Esophagus muscularis mucosa (tissue), 4 donors: ENCODE measurements at regions not wholly inside any gene's neighbourhood (a gene's known extent, or its start where the extent isn't known, plus 50 kb on each side); places are given as distances from the start of the nearest gene placed in this dataset.
A peak's percentile ranks its signal among the peaks of the same experiment; 100 is the strongest.
"Not testable (repeated sequence)": the region's sequence is repeated elsewhere in the genome, so short reads cannot be mapped to it uniquely, and the experiment has no call there.

Experiments
- DNase-seq: peaks from one replicate; pipeline ENCODE4 v3.0.0-alpha.2; 2017; ENCODE audit errors: extremely low spot score
- H3K27ac ChIP-seq, 4 donors: fragments of 200-600 bp; sonication (generic); replicated peaks in 1 of 4; 1 replicate in 3 of 4; 2 replicates in 1 of 4; pipeline ENCODE4 v1.5.1; 2016 to 2019; ENCODE audit warnings: mild to moderate bottlenecking in 1 of 4
- H3K27me3 ChIP-seq, 4 donors: fragments of 200-600 bp; sonication (generic); one replicate each; pipeline versions ENCODE4 v1.5.1 to v1.6.0; 2016 to 2019
- H3K36me3 ChIP-seq, 4 donors: fragments of 200-600 bp; sonication (generic); one replicate each; pipeline ENCODE4 v1.5.1; 2016 to 2019
- H3K4me1 ChIP-seq, 4 donors: fragments of 200-600 bp; sonication (generic); one replicate each; pipeline ENCODE4 v1.5.1; 2016 to 2019
- H3K4me3 ChIP-seq, 4 donors: fragments of 200-600 bp; sonication (generic); 1 replicate in 2 of 4; 2 replicates in 2 of 4; pipeline ENCODE4 v1.5.1; 2016 to 2019; ENCODE audit warnings: mild to moderate bottlenecking in 4 of 4, moderate library complexity in 1 of 4
- H3K9me3 ChIP-seq, 4 donors: fragments of 200-600 bp; sonication (generic); 1 replicate in 3 of 4; 2 replicates in 1 of 4; pipeline ENCODE4 v1.5.1; 2016 to 2019
- CTCF ChIP-seq, 3 experiments: fragments of 200-600 bp in 2 of 3; fragments of 450-650 bp in 1 of 3; sonication (generic) in 2 of 3; IDR thresholded peaks; one replicate each; pipeline ENCODE4 v1.5.1; 2017 to 2019; ENCODE audit warnings: antibody characterized with exemption in 3 of 3, mild to moderate bottlenecking in 2 of 3, moderate library complexity in 1 of 3
- EP300 ChIP-seq: sonication (generic); formaldehyde crosslinking; IDR thresholded peaks from one replicate; pipeline ENCODE4 v1.6.1; 2017; ENCODE audit warnings: antibody characterized with exemption
- POLR2A ChIP-seq: fragments of 450-650 bp; IDR thresholded peaks from one replicate; pipeline ENCODE4 v1.6.1; 2017; ENCODE audit warnings: antibody characterized with exemption, moderate library complexity, mild to moderate bottlenecking, low read depth
- POLR2AphosphoS5 ChIP-seq, 2 donors: sonication (generic); formaldehyde crosslinking; IDR thresholded peaks; one replicate each; pipeline ENCODE4 v1.6.1; 2017; ENCODE audit warnings: antibody characterized with exemption in 2 of 2
- WGBS: methylation state at CpG from one replicate; pipeline ENCODE4 v1.1.5; 2018; 5-methylcytosine and 5-hydroxymethylcytosine counted together
- intact Hi-C: fragments of 100-400 bp; cut with DNase I; formaldehyde crosslinking; loops from one replicate; pipeline ENCODE4 v1.15.1; 2023

DNA sequence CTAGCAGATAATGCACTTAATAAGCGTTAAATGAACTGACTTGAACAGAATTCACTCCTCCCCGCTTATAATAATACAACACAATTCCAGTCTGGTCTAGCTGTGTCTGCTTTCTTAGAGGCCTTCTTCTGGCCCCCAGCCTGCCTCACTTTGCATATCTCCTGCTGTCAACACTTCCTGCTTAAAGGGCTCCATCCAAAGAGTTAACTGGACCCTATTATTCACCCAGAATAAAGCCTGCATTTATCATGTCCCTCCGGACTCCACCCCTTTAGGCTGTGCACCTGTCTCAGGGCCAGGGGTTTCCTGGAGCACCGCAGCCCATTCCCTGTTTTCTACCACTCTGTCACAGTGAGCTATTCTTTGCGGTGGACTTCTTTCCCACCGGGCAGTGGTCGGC lies 115.4 kb upstream of the FOXN2 start:
- H3K36me3 ChIP-seq, result no peaks in the 10 kb centered on the region
- DNase-seq, result no peak
- H3K27ac ChIP-seq, result no peak overlapping the region
- no peak overlapping the region for H3K4me3 ChIP-seq
- WGBS, result 87% methylated on average over 7 of the region's 7 CpGs
- no peaks in the 10 kb centered on the region for H3K4me1 ChIP-seq
- intact Hi-C loops, result no loop called here
- H3K27me3 ChIP-seq, result no peaks in the 10 kb centered on the region
- no peaks in the 10 kb centered on the region for H3K9me3 ChIP-seq
- TF ChIP-seq POLR2A (no peak), CTCF (IDR thresholded peaks at IDR 0.05) (no peak), EP300 (no peak), POLR2AphosphoS5 (IDR thresholded peaks at IDR 0.05) (no peak)

DNA sequence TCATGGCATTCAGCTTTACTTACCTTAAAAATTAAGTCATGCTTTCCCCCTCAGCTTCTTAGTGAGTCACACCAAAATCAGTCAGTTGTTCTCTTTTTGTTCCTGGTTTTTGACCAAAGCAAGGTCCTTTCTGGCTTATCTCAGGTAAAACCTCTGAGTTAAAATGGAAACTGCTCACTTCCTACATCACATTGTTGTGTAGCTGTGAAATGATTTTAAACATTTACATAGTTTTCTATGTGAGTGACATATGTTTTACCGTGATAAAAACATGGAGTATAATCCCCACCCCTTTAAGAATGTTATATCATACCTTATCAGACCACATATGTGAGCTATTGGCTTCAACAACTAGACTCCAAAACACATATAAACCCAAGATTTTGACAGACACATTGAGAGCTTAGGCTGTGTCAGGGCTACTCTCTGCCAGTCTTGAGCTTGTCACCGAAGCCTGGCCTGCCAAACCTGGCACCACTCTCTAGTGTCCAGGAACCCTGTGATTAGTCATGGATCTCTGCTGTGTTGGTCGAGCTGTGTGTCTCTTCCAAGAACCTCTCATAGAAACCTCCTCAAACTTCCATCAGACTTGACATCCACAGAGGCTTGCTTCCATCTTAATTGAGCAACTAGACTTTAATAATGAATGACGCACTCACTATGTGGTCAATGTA lies 113.7 kb upstream of the FOXN2 start:
- WGBS, result 83% methylated on average over 4 of the region's 4 CpGs
- TF ChIP-seq CTCF (IDR thresholded peaks at IDR 0.05) (no peak), POLR2A (no peak), EP300 (no peak), POLR2AphosphoS5 (IDR thresholded peaks at IDR 0.05) (no peak)
- H3K4me1 ChIP-seq, result no peaks in the 10 kb centered on the region

GRCh38 chr2:48201435-48201834 lies 113.0 kb upstream of the FOXN2 start:
- intact Hi-C loops, result not testable (repeated sequence)

More for the DNA sequence above, 113.7 kb upstream of the FOXN2 start:
- intact Hi-C loops, result no loop called here
- Histone ChIP-seq H3K27ac (no peak overlapping the region), H3K27me3 (no peaks in the 10 kb centered on the region), H3K9me3 (no peaks in the 10 kb centered on the region), H3K4me3 (no peak overlapping the region), H3K36me3 (no peaks in the 10 kb centered on the region)
- DNase-seq, result peak; percentile 47

GRCh38 chr2:48202863-48203642 lies 111.4 kb upstream of the FOXN2 start:
- WGBS, result 93% methylated on average over 5 of the region's 5 CpGs
- TF ChIP-seq POLR2AphosphoS5 (IDR thresholded peaks at IDR 0.05) (no peak), CTCF (IDR thresholded peaks at IDR 0.05) (no peak), EP300 (no peak), POLR2A (no peak)
- intact Hi-C loops, result no loop called here
- no peak overlapping the region for H3K4me3 ChIP-seq
- no peak overlapping the region for H3K27ac ChIP-seq
- no peaks in the 10 kb centered on the region for H3K9me3 ChIP-seq
- H3K27me3 ChIP-seq, result no peaks in the 10 kb centered on the region
- no peaks in the 10 kb centered on the region for H3K36me3 ChIP-seq
- DNase-seq, result no peak
- H3K4me1 ChIP-seq, result peaks cover 0 to 5% (median 0%) of the 10 kb centered on the region in 4 donors

More at GRCh38 chr2:48201435-48201834, 113.0 kb upstream of the FOXN2 start:
- H3K36me3 ChIP-seq, H3K27me3 ChIP-seq, H3K4me3 ChIP-seq, H3K9me3 ChIP-seq, H3K27ac ChIP-seq, H3K4me1 ChIP-seq: not testable (repeated sequence)
- WGBS, result 98% methylated on average over 2 of the region's 2 CpGs
- peak; percentile 8 for DNase-seq

- H3K9me3 ChIP-seq, result no peaks in the 10 kb centered on the region
- peaks cover 0 to 9% (median 0%) of the 10 kb centered on the region in 4 donors for H3K4me1 ChIP-seq
- TF ChIP-seq POLR2AphosphoS5 (IDR thresholded peaks at IDR 0.05) (no peak), CTCF (IDR thresholded peaks at IDR 0.05) (no peak), EP300 (no peak), POLR2A (no peak)
- intact Hi-C loops, result no loop called here
- no peak overlapping the region for H3K4me3 ChIP-seq
- no peak overlapping the region for H3K27ac ChIP-seq
- H3K27me3 ChIP-seq, result no peaks in the 10 kb centered on the region
- no peak for DNase-seq
- no peaks in the 10 kb centered on the region for H3K36me3 ChIP-seq
These were observed 110.8 kb upstream of the FOXN2 start for GRCh38 chr2:48203668-48204067.
